ENCODE measurements at regions not wholly inside any gene's neighbourhood (a gene's known extent, or its start where the extent isn't known, plus 50 kb on each side); places are given as distances from the start of the nearest gene placed in this dataset.

DNA sequence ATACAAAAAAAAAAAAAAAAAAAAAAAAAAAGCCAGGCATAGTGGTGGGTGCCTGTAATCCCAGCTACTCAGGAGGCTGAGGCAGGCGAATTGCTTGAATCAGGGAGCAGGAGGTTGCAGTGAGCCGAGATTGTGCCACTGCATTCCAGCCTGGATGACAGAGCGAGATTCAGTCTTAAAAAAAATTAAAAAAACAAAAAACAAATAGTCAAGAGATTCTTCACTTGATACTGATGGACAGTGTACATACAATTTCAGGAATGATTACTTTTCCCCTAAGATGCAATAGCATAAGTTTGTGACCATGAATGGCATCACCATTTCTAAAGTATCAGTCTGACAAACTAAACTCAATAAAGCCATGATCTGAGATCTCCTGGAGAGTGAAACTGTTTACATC is 60.8 kb upstream of the IVNS1ABP start:
- no peak for TF ChIP-seq ZFX (IDR thresholded peaks at IDR 0.05)
- TF ChIP-seq, protein P1, sequence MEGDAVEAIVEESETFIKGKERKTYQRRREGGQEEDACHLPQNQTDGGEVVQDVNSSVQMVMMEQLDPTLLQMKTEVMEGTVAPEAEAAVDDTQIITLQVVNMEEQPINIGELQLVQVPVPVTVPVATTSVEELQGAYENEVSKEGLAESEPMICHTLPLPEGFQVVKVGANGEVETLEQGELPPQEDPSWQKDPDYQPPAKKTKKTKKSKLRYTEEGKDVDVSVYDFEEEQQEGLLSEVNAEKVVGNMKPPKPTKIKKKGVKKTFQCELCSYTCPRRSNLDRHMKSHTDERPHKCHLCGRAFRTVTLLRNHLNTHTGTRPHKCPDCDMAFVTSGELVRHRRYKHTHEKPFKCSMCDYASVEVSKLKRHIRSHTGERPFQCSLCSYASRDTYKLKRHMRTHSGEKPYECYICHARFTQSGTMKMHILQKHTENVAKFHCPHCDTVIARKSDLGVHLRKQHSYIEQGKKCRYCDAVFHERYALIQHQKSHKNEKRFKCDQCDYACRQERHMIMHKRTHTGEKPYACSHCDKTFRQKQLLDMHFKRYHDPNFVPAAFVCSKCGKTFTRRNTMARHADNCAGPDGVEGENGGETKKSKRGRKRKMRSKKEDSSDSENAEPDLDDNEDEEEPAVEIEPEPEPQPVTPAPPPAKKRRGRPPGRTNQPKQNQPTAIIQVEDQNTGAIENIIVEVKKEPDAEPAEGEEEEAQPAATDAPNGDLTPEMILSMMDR (conservative IDR thresholded peaks at IDR 0.05) = no peak
- no peak overlapping the region for H3K27ac ChIP-seq

DNA sequence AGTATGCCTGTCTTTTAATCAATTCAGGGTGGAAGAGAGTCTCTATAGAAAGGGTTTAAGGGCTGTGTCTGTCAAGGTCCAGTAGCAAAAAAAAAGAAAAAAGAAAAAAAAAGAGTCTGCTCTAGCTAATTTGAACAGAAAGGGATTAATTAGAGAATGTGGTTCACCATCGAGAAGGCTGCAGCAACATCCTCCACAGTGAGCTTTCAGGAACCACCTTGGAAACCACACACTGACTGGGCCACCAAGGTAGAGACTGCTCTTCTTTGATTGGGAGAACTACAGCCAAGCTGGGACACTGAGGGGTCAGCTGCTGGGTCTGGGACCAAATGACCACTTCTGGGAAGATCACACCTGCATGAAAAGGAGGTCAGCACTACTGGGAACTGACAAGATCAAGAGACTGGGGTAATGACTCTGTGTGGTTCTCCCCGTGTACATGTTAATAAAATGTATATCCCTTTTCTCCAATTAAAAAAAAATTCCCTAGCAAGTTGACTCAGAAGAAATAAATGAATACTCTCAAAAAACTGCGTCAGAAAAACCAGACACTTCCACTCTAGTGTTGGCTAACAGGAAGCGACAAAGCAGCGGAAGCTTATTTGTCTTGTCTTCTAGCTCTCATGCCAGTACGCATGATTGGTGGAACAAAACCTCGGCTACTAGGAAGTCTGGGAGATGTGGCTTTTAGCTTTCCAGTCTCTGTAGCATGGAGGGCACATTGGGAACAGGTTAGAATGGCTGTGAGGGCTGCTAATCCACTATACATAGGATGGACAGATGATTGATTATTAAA is 60.0 kb upstream of the IVNS1ABP start:
- no peak overlapping the region for H3K27ac ChIP-seq
- TF ChIP-seq ZFX (IDR thresholded peaks at IDR 0.05) = no peak
- TF ChIP-seq, protein P1 (conservative IDR thresholded peaks at IDR 0.05) = no peak

DNA sequence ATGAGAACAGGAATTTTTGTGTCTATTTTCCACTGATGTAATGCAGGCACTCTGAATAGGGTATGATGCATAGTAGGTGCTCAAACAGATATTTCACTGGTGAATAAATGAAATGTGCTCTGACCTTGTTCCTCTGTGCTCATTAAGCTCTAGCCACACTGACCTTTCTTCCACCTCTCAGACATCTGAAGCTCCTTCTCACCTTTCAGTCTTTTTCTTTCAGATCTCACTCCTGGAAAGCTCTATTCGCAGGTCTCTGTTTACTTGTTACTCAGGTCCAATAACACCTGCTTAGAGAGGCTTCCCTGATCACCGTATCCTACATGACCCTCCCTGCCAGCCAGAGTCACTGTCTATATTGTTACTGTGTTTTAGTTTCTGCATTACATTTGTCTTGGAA is 59.2 kb upstream of the IVNS1ABP start:
- TF ChIP-seq ZFX (IDR thresholded peaks at IDR 0.05) = no peak
- H3K27ac ChIP-seq = no peak overlapping the region

DNA sequence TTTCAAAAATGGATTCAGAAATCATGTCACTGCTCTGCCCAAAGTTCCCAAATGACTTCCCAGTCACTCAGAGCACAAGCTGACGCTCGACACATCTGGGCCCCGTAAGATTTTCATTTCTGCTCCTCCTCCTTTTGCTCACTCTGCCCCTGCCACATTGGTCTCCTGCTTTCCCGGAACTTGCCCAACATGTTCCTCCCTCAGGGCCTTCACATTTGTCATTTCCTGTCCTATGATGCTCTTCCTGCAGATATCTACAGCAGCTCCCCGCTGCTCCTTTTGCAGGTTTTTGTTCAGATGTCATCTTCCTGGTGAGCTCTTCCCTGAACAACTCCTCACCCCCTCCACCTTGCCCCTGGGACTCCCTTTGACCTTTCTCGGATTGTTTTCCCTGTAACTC is 58.5 kb upstream of the IVNS1ABP start:
- no peak overlapping the region for H3K27ac ChIP-seq
- TF ChIP-seq, protein P1 (conservative IDR thresholded peaks at IDR 0.05) = no peak
- no peak for TF ChIP-seq ZFX (IDR thresholded peaks at IDR 0.05)

DNA sequence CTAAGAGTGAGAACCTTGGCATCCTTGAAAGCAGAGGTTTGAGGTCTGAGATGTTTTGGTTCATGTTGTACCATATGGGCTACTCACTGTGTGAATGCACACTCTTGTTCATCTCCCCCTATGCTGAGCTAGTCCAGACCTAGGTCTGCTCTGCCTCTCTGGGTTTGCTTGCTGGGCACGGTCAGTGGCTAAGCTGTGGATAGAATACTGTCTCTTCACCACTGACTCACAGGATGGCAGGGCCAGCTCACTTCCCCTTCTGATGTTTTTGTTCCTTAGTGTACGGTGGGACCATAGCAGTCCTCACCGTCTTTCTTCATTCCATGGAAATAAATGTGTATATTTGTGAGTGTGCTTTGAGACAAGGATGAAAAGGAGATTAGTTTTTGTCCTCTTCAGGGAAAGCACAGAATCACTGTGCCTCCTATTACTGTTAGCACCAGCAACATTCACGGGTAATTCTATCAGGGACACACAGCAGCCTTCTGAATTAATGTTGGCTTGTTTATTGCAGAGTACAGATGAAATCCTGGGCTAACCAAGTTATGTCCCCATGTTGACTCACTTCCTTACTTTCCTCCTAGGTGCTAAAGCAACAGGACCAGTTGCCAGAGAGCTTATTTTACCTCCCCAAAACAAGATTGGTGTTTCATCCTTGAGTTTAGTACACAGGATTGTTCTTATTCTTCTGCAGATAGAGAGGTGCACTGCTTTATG is 56.9 kb upstream of the IVNS1ABP start:
- TF ChIP-seq, protein P1 (conservative IDR thresholded peaks at IDR 0.05) = no peak
- no peak for TF ChIP-seq ZFX (IDR thresholded peaks at IDR 0.05)
- H3K27ac ChIP-seq = no peak overlapping the region

DNA sequence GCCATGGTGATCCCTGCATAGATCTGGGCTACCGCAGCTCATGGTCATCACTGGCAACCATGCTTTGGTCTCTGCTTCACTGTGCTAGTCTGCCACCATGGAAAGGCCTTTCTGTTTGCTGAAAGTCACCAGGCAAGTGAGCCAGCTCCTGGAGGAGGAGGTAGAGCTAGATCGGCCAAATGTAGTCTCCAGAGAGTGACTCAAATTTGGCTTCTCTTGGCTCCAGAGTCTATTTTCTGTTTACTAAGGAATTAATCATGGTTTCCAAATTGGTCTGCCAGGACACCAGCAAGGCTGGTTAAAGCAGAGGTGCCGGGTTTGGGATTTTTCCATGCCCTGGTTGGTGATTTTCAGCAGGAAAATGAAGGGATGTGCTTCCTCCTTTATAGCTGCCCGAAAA is 52.7 kb upstream of the IVNS1ABP start:
- H3K27ac ChIP-seq = no peak overlapping the region; the same call in 1 of the 2 replicates
- TF ChIP-seq, protein P1 (conservative IDR thresholded peaks at IDR 0.05) = no peak
- no peak for TF ChIP-seq ZFX (IDR thresholded peaks at IDR 0.05)

DNA sequence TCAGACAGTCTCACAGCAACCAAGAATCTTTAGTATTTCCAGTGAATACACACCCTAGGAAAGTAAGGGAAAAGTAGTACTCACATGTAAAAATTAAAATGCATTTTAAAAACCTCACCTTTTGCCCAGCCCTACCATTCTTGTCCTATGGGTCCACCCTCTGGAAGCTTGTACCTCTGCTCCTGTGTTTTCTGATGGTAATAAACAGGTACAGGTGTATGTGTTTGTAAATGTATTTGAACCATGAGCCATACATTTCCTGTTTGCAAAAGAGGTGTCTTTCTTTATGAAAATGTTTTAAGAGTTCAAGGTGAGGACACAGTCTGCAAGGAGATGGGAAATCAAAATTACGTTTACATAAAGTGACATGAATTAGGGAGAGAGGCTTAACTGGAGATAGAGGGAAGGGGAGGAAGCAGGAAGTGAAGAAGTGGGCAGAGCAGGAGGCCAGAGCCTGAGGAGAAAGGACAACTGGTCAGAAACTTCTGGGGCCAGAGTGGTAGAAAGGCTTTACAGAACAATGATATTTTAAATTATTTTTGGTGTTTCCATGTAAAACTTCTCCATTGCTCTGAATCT is 52.0 kb upstream of the IVNS1ABP start:
- no peak overlapping the region; the same call in 1 of the 2 replicates for H3K27ac ChIP-seq
- TF ChIP-seq ZFX (IDR thresholded peaks at IDR 0.05) = no peak
- TF ChIP-seq, protein P1 (conservative IDR thresholded peaks at IDR 0.05) = no peak

All from C4-2B (cell line).